Central memory CD8-positive, alpha-beta T cell (primary cell): ENCODE measurements at regions not wholly inside any gene's neighbourhood (a gene's known extent, or its start where the extent isn't known, plus 50 kb on each side); places are given as distances from the start of the nearest gene placed in this dataset.
"Not testable (repeated sequence)": the region's sequence is repeated elsewhere in the genome, so short reads cannot be mapped to it uniquely, and the experiment has no call there.

Source experiments
- ATAC-seq: fragments of 150-1000 bp; cut with Tn5 transposase; replicated peaks from 2 replicates; pipeline ENCODE4 v1.10.0; 2022; ENCODE audit warnings: mild to moderate bottlenecking, moderate FRiP score, moderate number of reproducible peaks; ENCODE audit not compliant: poor library complexity, severe bottlenecking; ENCODE audit errors: extremely low read depth
- DNase-seq, 2 donors: peaks; one replicate each; pipeline ENCODE4 v3.0.0; 2021; ENCODE audit warnings: low spot score in 2 of 2
- H3K27ac Mint-ChIP-seq: one replicate; pipeline ENCODE4 v1.8.0; 2022; ENCODE audit warnings: low read depth, mild to moderate bottlenecking, moderate library complexity, mixed read lengths
- H3K27me3 Mint-ChIP-seq: one replicate; pipeline ENCODE4 v1.8.0; 2022; ENCODE audit warnings: mixed read lengths
- H3K36me3 Mint-ChIP-seq: one replicate; pipeline ENCODE4 v1.8.0; 2022; ENCODE audit warnings: mild to moderate bottlenecking, moderate library complexity, mixed read lengths; ENCODE audit not compliant: insufficient read depth
- H3K4me1 Mint-ChIP-seq: one replicate; pipeline ENCODE4 v1.8.0; 2022; ENCODE audit warnings: mixed read lengths
- H3K4me3 Mint-ChIP-seq: one replicate; pipeline ENCODE4 v1.8.0; 2022; ENCODE audit warnings: mild to moderate bottlenecking, moderate library complexity, mixed read lengths
- H3K9me3 Mint-ChIP-seq: one replicate; pipeline ENCODE4 v1.8.0; 2022; ENCODE audit warnings: mixed read lengths

- ATAC-seq (no peak), DNase-seq (no peak)
- Mint-ChIP-seq H3K27ac (no peak overlapping the region), H3K36me3 (no peaks in the 10 kb centered on the region), H3K4me3 (no peak overlapping the region), H3K27me3 (peaks cover 34% of the 10 kb centered on the region), H3K4me1 (no peaks in the 10 kb centered on the region), H3K9me3 (no peaks in the 10 kb centered on the region)
Measured at GRCh38 chr9:120312031-120312430, 267.9 kb downstream of the CDK5RAP2 start.

- Mint-ChIP-seq H3K9me3 (no peaks in the 10 kb centered on the region), H3K27me3 (peaks cover 37% of the 10 kb centered on the region), H3K27ac (no peak overlapping the region), H3K4me3 (no peak overlapping the region), H3K36me3 (no peaks in the 10 kb centered on the region), H3K4me1 (no peaks in the 10 kb centered on the region)
- no peak for ATAC-seq
- DNase-seq: no peak
Measured at GRCh38 chr9:120310035-120310434, 269.9 kb downstream of the CDK5RAP2 start.

GRCh38 chr9:120308495-120308894 is 271.5 kb downstream of the CDK5RAP2 start:
- no peak overlapping the region for H3K4me3 Mint-ChIP-seq
- ATAC-seq: no peak
- no peaks in the 10 kb centered on the region for H3K9me3 Mint-ChIP-seq
- no peaks in the 10 kb centered on the region for H3K4me1 Mint-ChIP-seq
- H3K36me3 Mint-ChIP-seq: no peaks in the 10 kb centered on the region
- DNase-seq: no peak
- peaks cover 36% of the 10 kb centered on the region for H3K27me3 Mint-ChIP-seq
- H3K27ac Mint-ChIP-seq: no peak overlapping the region

GRCh38 chr9:120307599-120307998 is 272.4 kb downstream of the CDK5RAP2 start:
- no peak for DNase-seq
- Mint-ChIP-seq H3K36me3 (no peaks in the 10 kb centered on the region), H3K9me3 (no peaks in the 10 kb centered on the region), H3K27ac (no peak overlapping the region), H3K4me1 (no peaks in the 10 kb centered on the region), H3K27me3 (peaks cover 36% of the 10 kb centered on the region), H3K4me3 (no peak overlapping the region)
- ATAC-seq: no peak

- ATAC-seq (no peak), DNase-seq (no peak)
- Mint-ChIP-seq H3K9me3 (no peaks in the 10 kb centered on the region), H3K36me3 (no peaks in the 10 kb centered on the region), H3K27me3 (peaks cover 36% of the 10 kb centered on the region), H3K4me1 (no peaks in the 10 kb centered on the region), H3K27ac (no peak overlapping the region), H3K4me3 (no peak overlapping the region)
Measured at GRCh38 chr9:120306561-120306960, 273.4 kb downstream of the CDK5RAP2 start.

- Mint-ChIP-seq H3K4me1 (no peaks in the 10 kb centered on the region), H3K27ac (no peak overlapping the region), H3K4me3 (no peak overlapping the region), H3K27me3 (peaks cover 36% of the 10 kb centered on the region), H3K9me3 (no peaks in the 10 kb centered on the region), H3K36me3 (no peaks in the 10 kb centered on the region)
- DNase-seq (no peak), ATAC-seq (no peak)
Measured at GRCh38 chr9:120306088-120306487, 273.9 kb downstream of the CDK5RAP2 start.

- not testable (repeated sequence) for H3K4me1 Mint-ChIP-seq, H3K4me3 Mint-ChIP-seq, H3K27ac Mint-ChIP-seq, ATAC-seq, DNase-seq, H3K9me3 Mint-ChIP-seq, H3K36me3 Mint-ChIP-seq
- H3K27me3 Mint-ChIP-seq: peaks cover 36% of the 10 kb centered on the region
Measured at GRCh38 chr9:120304896-120305295, 275.1 kb downstream of the CDK5RAP2 start.

GRCh38 chr9:120303519-120303918 is 276.4 kb downstream of the CDK5RAP2 start:
- Mint-ChIP-seq H3K27ac (no peak overlapping the region), H3K27me3 (peaks cover 29% of the 10 kb centered on the region), H3K36me3 (no peaks in the 10 kb centered on the region), H3K4me1 (no peaks in the 10 kb centered on the region), H3K9me3 (no peaks in the 10 kb centered on the region), H3K4me3 (no peak overlapping the region)
- no peak for DNase-seq
- ATAC-seq: no peak

DNA sequence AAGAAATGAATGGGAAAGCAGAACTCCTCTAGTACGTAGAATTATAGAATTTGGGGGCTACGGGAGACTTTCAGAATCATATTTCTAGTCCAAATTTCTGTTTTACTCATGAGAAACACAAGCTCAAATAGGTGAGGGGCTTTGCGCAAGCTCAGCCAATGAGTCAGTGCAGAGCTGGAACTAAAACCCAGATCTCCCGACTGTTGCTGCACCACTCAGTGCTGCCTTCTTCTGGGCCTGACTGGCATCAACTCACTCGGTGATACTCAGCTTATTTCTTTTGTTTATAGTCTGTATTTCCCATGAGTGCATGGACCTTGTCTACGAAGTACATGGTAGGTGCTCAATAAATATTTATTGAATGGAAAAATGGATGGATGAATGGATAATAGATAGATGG is 280.2 kb downstream of the CDK5RAP2 start:
- no peaks in the 10 kb centered on the region for H3K4me1 Mint-ChIP-seq
- no peak overlapping the region for H3K4me3 Mint-ChIP-seq
- H3K9me3 Mint-ChIP-seq: no peaks in the 10 kb centered on the region
- no peaks in the 10 kb centered on the region for H3K27me3 Mint-ChIP-seq
- ATAC-seq (no peak), DNase-seq (no peak)
- H3K27ac Mint-ChIP-seq: no peak overlapping the region
- H3K36me3 Mint-ChIP-seq: no peaks in the 10 kb centered on the region

DNA sequence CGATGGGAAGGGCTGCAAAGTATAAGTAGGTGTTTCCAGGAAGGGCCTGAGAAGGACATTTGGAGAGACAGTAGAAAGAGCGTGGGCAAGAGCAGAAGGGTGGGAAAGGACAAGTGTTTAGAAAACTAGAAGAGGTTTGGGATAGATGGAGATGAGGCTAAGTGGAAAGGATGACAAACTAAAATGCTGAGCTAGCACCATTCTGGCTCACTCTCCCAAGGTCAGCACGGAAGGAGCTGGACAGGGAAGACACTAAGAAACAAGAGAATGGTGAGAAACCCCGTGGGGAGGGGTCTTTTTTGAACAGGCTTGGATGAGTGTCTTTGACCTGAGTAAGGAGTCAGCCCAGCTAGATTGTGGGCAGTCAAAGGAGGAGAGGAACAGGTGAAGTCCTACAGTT is 286.0 kb downstream of the CDK5RAP2 start:
- no peaks in the 10 kb centered on the region for H3K27me3 Mint-ChIP-seq
- DNase-seq (no peak), ATAC-seq (no peak)
- H3K27ac Mint-ChIP-seq: no peak overlapping the region
- no peaks in the 10 kb centered on the region for H3K9me3 Mint-ChIP-seq
- H3K4me3 Mint-ChIP-seq: no peak overlapping the region
- H3K4me1 Mint-ChIP-seq: no peaks in the 10 kb centered on the region
- no peaks in the 10 kb centered on the region for H3K36me3 Mint-ChIP-seq

DNA sequence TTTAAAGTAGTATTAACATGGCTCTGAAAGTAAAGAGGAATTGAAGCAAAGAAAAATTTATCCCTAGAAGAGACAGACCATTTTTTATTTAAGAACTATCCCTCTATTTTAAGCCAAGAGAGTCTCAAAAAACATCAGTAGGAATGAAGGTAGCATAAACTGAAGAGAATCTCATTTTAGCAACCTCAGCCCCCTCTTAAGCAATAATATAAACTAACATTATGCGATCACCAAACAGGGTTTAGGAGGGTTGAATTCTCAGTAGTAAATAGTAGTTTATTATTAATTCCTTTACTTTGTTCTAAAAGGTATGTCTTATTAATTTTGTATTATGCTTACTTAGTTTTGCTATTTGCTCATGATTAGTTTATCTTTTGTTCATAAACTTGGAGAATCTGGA is 287.4 kb downstream of the CDK5RAP2 start:
- H3K4me1 Mint-ChIP-seq: no peaks in the 10 kb centered on the region
- H3K36me3 Mint-ChIP-seq: no peaks in the 10 kb centered on the region
- no peak overlapping the region for H3K4me3 Mint-ChIP-seq
- no peak for DNase-seq
- H3K27ac Mint-ChIP-seq: no peak overlapping the region
- no peaks in the 10 kb centered on the region for H3K27me3 Mint-ChIP-seq
- no peak for ATAC-seq
- no peaks in the 10 kb centered on the region for H3K9me3 Mint-ChIP-seq

DNA sequence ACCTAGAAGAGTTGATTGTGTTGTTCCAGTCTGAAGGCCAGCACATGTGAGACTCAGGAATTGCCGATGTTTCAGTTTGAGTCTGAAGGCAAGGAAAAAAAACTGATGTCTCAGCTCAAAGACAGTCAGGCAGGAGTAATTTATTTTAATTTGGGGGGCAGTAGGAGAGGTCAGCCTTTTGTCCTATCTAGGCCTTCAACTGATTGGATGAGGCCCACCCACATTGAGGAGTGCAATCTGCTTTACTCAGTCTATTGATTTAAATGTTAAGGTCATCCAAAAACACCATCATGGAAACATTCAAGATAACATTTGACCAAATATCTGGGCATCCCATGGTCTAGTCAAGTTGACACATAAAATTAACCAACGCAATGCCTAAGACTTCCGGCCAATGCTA is 288.9 kb downstream of the CDK5RAP2 start:
- H3K4me3 Mint-ChIP-seq: no peak overlapping the region
- no peaks in the 10 kb centered on the region for H3K9me3 Mint-ChIP-seq
- no peak for ATAC-seq
- no peak for DNase-seq
- no peaks in the 10 kb centered on the region for H3K4me1 Mint-ChIP-seq
- H3K27me3 Mint-ChIP-seq: no peaks in the 10 kb centered on the region
- no peak overlapping the region for H3K27ac Mint-ChIP-seq
- H3K36me3 Mint-ChIP-seq: no peaks in the 10 kb centered on the region

GRCh38 chr9:120289990-120290975 is 289.7 kb downstream of the CDK5RAP2 start:
- ATAC-seq (no peak), DNase-seq (no peak)
- H3K27ac Mint-ChIP-seq: no peak overlapping the region
- H3K4me1 Mint-ChIP-seq: no peaks in the 10 kb centered on the region
- H3K4me3 Mint-ChIP-seq: no peak overlapping the region
- H3K27me3 Mint-ChIP-seq: no peaks in the 10 kb centered on the region
- H3K36me3 Mint-ChIP-seq: no peaks in the 10 kb centered on the region
- no peaks in the 10 kb centered on the region for H3K9me3 Mint-ChIP-seq
